CD14-positive monocyte (primary cell): ENCODE measurements at regions not wholly inside any gene's neighbourhood (a gene's known extent, or its start where the extent isn't known, plus 50 kb on each side); places are given as distances from the start of the nearest gene placed in this dataset.

Experiments used
- DNase-seq, 3 donors: peaks; one replicate each; pipeline ENCODE4 v3.0.0-alpha.2; 2011 to 2022
- H2AFZ ChIP-seq: 2 replicates; pipeline ENCODE4 v1.6.0; 2012; ENCODE audit warnings: mild to moderate bottlenecking, low read depth, low read length, inconsistent platforms; ENCODE audit not compliant: insufficient read depth, poor library complexity, severe bottlenecking
- H3K27ac ChIP-seq, 2 donors: 1 replicate in 1 of 2; 2 replicates in 1 of 2; pipeline ENCODE4 v1.5.1; 2012 to 2013; ENCODE audit warnings: low read length in 2 of 2, control low read depth in 1 of 2, inconsistent platforms in 1 of 2, low read depth in 1 of 2, mild to moderate bottlenecking in 1 of 2
- H3K27me3 ChIP-seq, 2 donors: one replicate each; pipeline versions ENCODE4 v1.6.0 to v1.6.1; 2011 to 2013; ENCODE audit warnings: low read length in 2 of 2; ENCODE audit not compliant: control insufficient read depth in 2 of 2, insufficient read depth in 2 of 2
- H3K36me3 ChIP-seq, 2 donors: replicated peaks in 1 of 2; 1 replicate in 1 of 2; 2 replicates in 1 of 2; pipeline versions ENCODE4 v1.5.1 to v1.6.1; 2012 to 2013; ENCODE audit warnings: low read length in 2 of 2, control low read depth in 1 of 2, inconsistent platforms in 1 of 2, mild to moderate bottlenecking in 1 of 2; ENCODE audit not compliant: insufficient read depth in 2 of 2, control insufficient read depth in 1 of 2
- H3K4me1 ChIP-seq, 2 donors: 1 replicate in 1 of 2; 2 replicates in 1 of 2; pipeline versions ENCODE4 v1.5.1 to v1.6.1; 2012 to 2013; ENCODE audit warnings: low read length in 2 of 2, control low read depth in 1 of 2, inconsistent platforms in 1 of 2, mild to moderate bottlenecking in 1 of 2, moderate library complexity in 1 of 2; ENCODE audit not compliant: insufficient read depth in 2 of 2, control insufficient read depth in 1 of 2
- H3K4me2 ChIP-seq: replicated peaks from 2 replicates; pipeline ENCODE3; 2012; ENCODE audit warnings: low read length, moderate library complexity, mild to moderate bottlenecking; ENCODE audit not compliant: poor library complexity, severe bottlenecking; ENCODE audit errors: extremely low read depth
- H3K4me3 ChIP-seq, 3 experiments: fragments of 200-600 bp in 1 of 3; sonication (generic) in 1 of 3; replicated peaks in 1 of 3; 1 replicate in 2 of 3; 2 replicates in 1 of 3; pipeline ENCODE4 v1.5.1; 2011 to 2013; ENCODE audit warnings: low read length in 3 of 3, mild to moderate bottlenecking in 3 of 3, control low read depth in 2 of 3, low read depth in 2 of 3, inconsistent platforms in 1 of 3, moderate library complexity in 1 of 3
- H3K79me2 ChIP-seq: 2 replicates; pipeline ENCODE4 v1.6.0; 2012; ENCODE audit warnings: mild to moderate bottlenecking, control low read depth, inconsistent platforms, low read length, moderate library complexity; ENCODE audit not compliant: insufficient read depth
- H3K9ac ChIP-seq: 2 replicates; pipeline ENCODE4 v1.6.0; 2017; ENCODE audit warnings: low read length, mild to moderate bottlenecking; ENCODE audit not compliant: insufficient read depth, poor library complexity, severe bottlenecking
- H3K9me3 ChIP-seq, 2 donors: replicated peaks in 1 of 2; 1 replicate in 1 of 2; 2 replicates in 1 of 2; pipeline versions ENCODE4 v1.5.1 to v1.6.1; 2012 to 2013; ENCODE audit warnings: low read length in 2 of 2, control low read depth in 1 of 2; ENCODE audit not compliant: control insufficient read depth in 1 of 2, insufficient read depth in 1 of 2
- H4K20me1 ChIP-seq: 2 replicates; pipeline ENCODE4 v1.6.0; 2012; ENCODE audit warnings: mild to moderate bottlenecking, low read length, control low read depth, moderate library complexity; ENCODE audit not compliant: insufficient read depth
- H3K27ac Mint-ChIP-seq, 7 donors: one replicate each; pipeline ENCODE4 v1.8.0; 2020; ENCODE audit warnings: mild to moderate bottlenecking in 7 of 7, mixed read lengths in 7 of 7, moderate library complexity in 6 of 7, inconsistent platforms in 2 of 7
- H3K27me3 Mint-ChIP-seq, 3 donors: one replicate each; pipeline ENCODE4 v1.8.0; 2021 to 2022; ENCODE audit warnings: low read depth in 3 of 3, mild to moderate bottlenecking in 3 of 3, mixed read lengths in 3 of 3, moderate library complexity in 3 of 3, inconsistent platforms in 1 of 3
- H3K36me3 Mint-ChIP-seq, 2 donors: one replicate each; pipeline ENCODE4 v1.8.0; 2020; ENCODE audit warnings: mixed read lengths in 2 of 2, inconsistent platforms in 1 of 2, mild to moderate bottlenecking in 1 of 2
- H3K4me1 Mint-ChIP-seq: one replicate; pipeline ENCODE4 v1.8.0; 2020; ENCODE audit warnings: mild to moderate bottlenecking, mixed read lengths
- H3K4me3 Mint-ChIP-seq, 2 donors: one replicate each; pipeline ENCODE4 v1.8.0; 2020; ENCODE audit warnings: mild to moderate bottlenecking in 2 of 2, mixed read lengths in 2 of 2, moderate library complexity in 1 of 2
- H3K9me3 Mint-ChIP-seq, 7 donors: one replicate each; pipeline ENCODE4 v1.8.0; 2020 to 2022; ENCODE audit warnings: mixed read lengths in 7 of 7, mild to moderate bottlenecking in 6 of 7, moderate library complexity in 6 of 7, inconsistent platforms in 2 of 7
- CTCF ChIP-seq: fragments of 200-600 bp; IDR thresholded peaks from one replicate; pipeline ENCODE4 v1.8.0; 2022; ENCODE audit warnings: antibody characterized with exemption, mild to moderate bottlenecking
- WGBS: methylation state at CpG from one replicate; pipeline ENCODE4 v1.1.5; 2013; ENCODE audit warnings: missing lambda C conversion rate; ENCODE audit not compliant: insufficient coverage; 5-methylcytosine and 5-hydroxymethylcytosine counted together
- intact Hi-C, 2 donors: fragments of 100-400 bp; cut with micrococcal nuclease; formaldehyde crosslinking; loops; one replicate each; pipeline versions ENCODE4 v1.15.0 to v1.15.1; 2023

DNA sequence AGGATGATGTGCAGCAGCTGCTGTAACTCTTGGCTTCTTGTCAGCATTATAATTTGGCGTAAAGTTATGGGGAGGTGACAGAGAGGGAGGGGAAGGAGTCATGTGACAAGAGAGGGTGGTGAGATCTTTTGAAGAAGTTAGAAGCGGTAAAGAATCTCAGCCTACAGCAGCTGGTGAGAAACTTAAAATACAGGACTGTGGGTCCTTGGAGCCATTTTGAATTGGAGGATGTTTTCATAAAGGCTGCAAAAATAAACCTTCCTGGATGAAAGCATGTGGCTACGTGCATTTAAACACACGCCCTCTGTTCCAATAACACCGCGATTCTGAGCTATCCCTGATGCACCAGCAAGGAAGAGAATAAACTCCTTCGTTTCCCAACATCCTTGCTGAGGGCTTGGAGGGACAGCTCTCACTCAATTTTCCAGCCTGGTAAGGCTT is 133.7 kb downstream of the TMEM30B start:
- Mint-ChIP-seq H3K27me3 (peaks cover 5 to 8% (median 7%) of the 10 kb centered on the region in 3 donors), H3K27ac (no peak overlapping the region), H3K4me1 (no peaks in the 10 kb centered on the region), H3K4me3 (no peak overlapping the region), H3K9me3 (peaks cover 25 to 38% (median 29%) of the 10 kb centered on the region in 7 donors), H3K36me3 (peaks cover 0 to 2% of the 10 kb centered on the region in 2 donors)
- TF ChIP-seq CTCF = no peak
- Histone ChIP-seq H3K4me2 (no peak overlapping the region), H4K20me1 (no peaks in the 10 kb centered on the region), H3K4me1 (no peaks in the 10 kb centered on the region), H3K27me3 (no peaks in the 10 kb centered on the region), H3K27ac (no peak overlapping the region), H3K36me3 (no peaks in the 10 kb centered on the region), H2AFZ (no peak overlapping the region), H3K79me2 (no peaks in the 10 kb centered on the region), H3K4me3 (no peak overlapping the region), H3K9me3 (peaks cover 21 to 26% of the 10 kb centered on the region in 2 donors), H3K9ac (no peak overlapping the region)
- DNase-seq = no peak
- 86% methylated on average over 1 of the region's 7 CpGs for WGBS
- intact Hi-C loops = no loop called here

DNA sequence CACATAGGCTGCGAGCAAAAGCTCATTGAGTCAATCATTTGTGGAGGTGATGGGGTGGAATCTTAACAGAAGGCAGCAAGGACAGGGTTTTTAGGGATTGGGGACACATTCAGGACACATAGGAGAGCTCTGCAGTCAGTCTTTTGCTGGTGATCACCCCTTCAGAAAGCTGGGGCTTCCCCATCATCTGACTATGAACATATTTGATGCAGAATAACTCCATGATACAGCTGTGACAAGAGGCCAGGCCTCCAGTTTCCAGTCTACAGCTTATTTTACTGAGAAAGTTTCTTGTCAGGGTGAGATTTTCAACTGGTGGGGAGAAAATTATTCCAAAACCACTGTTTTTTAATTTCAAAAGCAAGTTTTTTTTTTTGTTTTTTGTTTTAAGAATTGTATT is 134.2 kb downstream of the TMEM30B start:
- no peak for DNase-seq
- H3K9me3 Mint-ChIP-seq = peaks cover 27 to 39% (median 30%) of the 10 kb centered on the region in 7 donors
- peaks cover 0 to 2% of the 10 kb centered on the region in 2 donors for H3K36me3 Mint-ChIP-seq
- H3K36me3 ChIP-seq = no peaks in the 10 kb centered on the region
- no peak for TF ChIP-seq CTCF
- H3K4me1 Mint-ChIP-seq = no peaks in the 10 kb centered on the region
- no peaks in the 10 kb centered on the region for H3K79me2 ChIP-seq
- WGBS = 88% methylated on average over 1 of the region's 1 CpG
- H3K4me2 ChIP-seq = no peak overlapping the region
- H3K9ac ChIP-seq = no peak overlapping the region
- no peaks in the 10 kb centered on the region for H4K20me1 ChIP-seq
- H3K9me3 ChIP-seq = peaks cover 21 to 30% of the 10 kb centered on the region in 2 donors
- intact Hi-C loops = no loop called here
- peaks cover 6 to 9% (median 8%) of the 10 kb centered on the region in 3 donors for H3K27me3 Mint-ChIP-seq
- H3K27ac Mint-ChIP-seq = no peak overlapping the region
- no peaks in the 10 kb centered on the region for H3K27me3 ChIP-seq
- H2AFZ ChIP-seq = no peak overlapping the region
- H3K4me3 Mint-ChIP-seq = no peak overlapping the region
- no peak overlapping the region for H3K27ac ChIP-seq
- H3K4me1 ChIP-seq = no peaks in the 10 kb centered on the region
- H3K4me3 ChIP-seq = no peak overlapping the region
